DND-41 (cell line): ENCODE measurements at regions not wholly inside any gene's neighbourhood (a gene's known extent, or its start where the extent isn't known, plus 50 kb on each side); places are given as distances from the start of the nearest gene placed in this dataset.

Source experiments
- ATAC-seq: fragments of 200-7000 bp; cut with Tn5 transposase; 3 replicates; pipeline ENCODE4 v1.9.1; 2021; ENCODE audit warnings: low read depth; ENCODE audit not compliant: insufficient read depth
- DNase-seq: peaks from one replicate; pipeline ENCODE4 v3.0.0-alpha.2; 2020
- H2AFZ ChIP-seq: 2 replicates; pipeline ENCODE4 v1.6.0; 2012; ENCODE audit warnings: low read depth, low read length
- H3K27ac ChIP-seq: 2 replicates; pipeline ENCODE4 v1.5.1; 2012; ENCODE audit warnings: low read length, inconsistent platforms
- H3K27me3 ChIP-seq: fragments of 200-600 bp; sonication (generic); 2 replicates; pipeline ENCODE4 v1.6.0; 2012; ENCODE audit warnings: low read length, mild to moderate bottlenecking, inconsistent platforms; ENCODE audit not compliant: insufficient read depth, poor library complexity
- H3K36me3 ChIP-seq: 2 replicates; pipeline ENCODE4 v1.5.1; 2012; ENCODE audit warnings: low read length, inconsistent platforms; ENCODE audit not compliant: insufficient read depth
- H3K4me1 ChIP-seq: 2 replicates; pipeline ENCODE4 v1.5.1; 2012; ENCODE audit warnings: mild to moderate bottlenecking, low read length; ENCODE audit not compliant: insufficient read depth
- H3K4me2 ChIP-seq: 2 replicates; pipeline ENCODE4 v1.6.0; 2012; ENCODE audit warnings: mild to moderate bottlenecking, moderate library complexity, low read length, inconsistent platforms; ENCODE audit not compliant: insufficient read depth
- H3K4me3 ChIP-seq, 2 experiments: fragments of 200-600 bp in 1 of 2; shearing (Covaris generic) in 1 of 2; 2 replicates each; pipeline ENCODE4 v1.5.1; 2012 to 2016; ENCODE audit warnings: inconsistent platforms in 2 of 2, low read length in 2 of 2, mild to moderate bottlenecking in 2 of 2, low read depth in 1 of 2, moderate library complexity in 1 of 2
- H3K79me2 ChIP-seq: 2 replicates; pipeline ENCODE4 v1.6.0; 2012; ENCODE audit warnings: low read length, inconsistent platforms; ENCODE audit not compliant: insufficient read depth
- H3K9ac ChIP-seq: 2 replicates; pipeline ENCODE4 v1.6.0; 2012; ENCODE audit warnings: low read depth, mild to moderate bottlenecking, inconsistent platforms, low read length, moderate library complexity
- H3K9me3 ChIP-seq: 2 replicates; pipeline ENCODE4 v1.5.1; 2012; ENCODE audit warnings: low read length, moderate library complexity, mild to moderate bottlenecking, inconsistent platforms; ENCODE audit not compliant: insufficient read depth, severe bottlenecking
- H4K20me1 ChIP-seq: 2 replicates; pipeline ENCODE4 v1.6.0; 2012; ENCODE audit warnings: low read length; ENCODE audit not compliant: insufficient read depth
- CTCF ChIP-seq: IDR thresholded peaks from 2 replicates; pipeline ENCODE4 v1.5.1; 2012; ENCODE audit warnings: borderline replicate concordance, low read length, moderate library complexity, mild to moderate bottlenecking; ENCODE audit not compliant: poor library complexity, severe bottlenecking; ENCODE audit errors: extremely low read depth
- EZH2 ChIP-seq: IDR thresholded peaks from 3 replicates; pipeline ENCODE4 v1.6.1; 2012; ENCODE audit warnings: borderline replicate concordance, low read depth, mild to moderate bottlenecking, moderate library complexity, low read length, inconsistent platforms; ENCODE audit not compliant: severe bottlenecking

DNA sequence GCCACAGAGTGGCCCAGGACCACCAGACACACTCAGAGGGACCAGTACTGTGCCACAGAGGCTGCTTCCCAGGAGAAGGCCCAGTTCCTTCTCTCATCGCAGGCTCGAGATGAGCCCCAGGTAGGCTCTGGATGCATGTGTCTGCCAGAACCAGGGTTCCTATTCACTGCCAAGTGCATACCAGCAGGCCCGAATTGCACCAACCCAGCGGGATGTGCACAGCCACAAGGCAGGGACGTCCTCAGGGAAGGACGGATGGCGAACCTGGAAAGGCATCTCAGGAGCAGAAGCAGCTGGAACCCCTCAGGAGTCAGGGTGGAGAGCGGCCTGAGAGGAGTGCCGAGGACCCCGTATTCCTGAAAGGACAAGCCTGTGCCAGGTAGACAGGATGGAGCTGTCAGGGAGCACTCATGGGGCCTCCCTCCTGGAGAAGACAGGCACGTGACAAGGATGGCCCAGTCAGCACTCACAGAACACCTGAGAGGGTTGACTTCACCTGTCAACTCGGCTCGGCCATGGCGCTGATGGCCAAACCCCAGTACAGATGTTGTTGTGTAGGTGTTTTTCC is 73.7 kb downstream of the PTGR3 start:
- Histone ChIP-seq H3K27me3 (no peaks in the 10 kb centered on the region), H3K4me1 (no peaks in the 10 kb centered on the region), H2AFZ (no peak overlapping the region), H3K4me3 (no peak overlapping the region), H4K20me1 (no peaks in the 10 kb centered on the region), H3K27ac (no peak overlapping the region), H3K9me3 (no peaks in the 10 kb centered on the region), H3K36me3 (no peaks in the 10 kb centered on the region), H3K79me2 (no peaks in the 10 kb centered on the region), H3K9ac (no peak overlapping the region), H3K4me2 (no peak overlapping the region)
- ATAC-seq (no peak), DNase-seq (no peak)
- no peak for TF ChIP-seq CTCF
- TF ChIP-seq EZH2: no peak

DNA sequence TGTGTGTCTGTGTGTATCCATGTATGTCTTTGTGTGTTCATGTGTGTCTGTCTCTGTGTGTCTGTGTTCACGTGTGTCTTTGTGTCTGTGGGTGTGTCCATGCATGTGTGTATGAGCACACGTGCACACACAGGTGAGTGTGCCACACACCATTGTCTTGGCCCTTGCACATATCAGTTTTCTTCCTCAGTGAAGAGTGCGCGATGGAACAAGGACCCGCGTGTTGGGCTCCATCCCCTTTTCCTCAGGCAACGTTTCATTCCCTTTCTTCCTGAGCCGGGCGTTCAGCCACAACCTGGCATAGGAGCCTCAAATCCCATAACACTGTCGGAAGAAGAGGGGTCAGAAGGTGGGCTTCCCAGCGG is 74.3 kb downstream of the PTGR3 start:
- no peaks in the 10 kb centered on the region for H3K36me3 ChIP-seq
- no peak for TF ChIP-seq CTCF
- no peak for TF ChIP-seq EZH2
- H3K79me2 ChIP-seq: no peaks in the 10 kb centered on the region
- no peak for ATAC-seq
- DNase-seq: no peak
- H3K9me3 ChIP-seq: no peaks in the 10 kb centered on the region
- H3K4me3 ChIP-seq: no peak overlapping the region
- H2AFZ ChIP-seq: no peak overlapping the region
- H3K9ac ChIP-seq: no peak overlapping the region
- H3K27ac ChIP-seq: no peak overlapping the region
- no peaks in the 10 kb centered on the region for H3K27me3 ChIP-seq
- H3K4me2 ChIP-seq: no peak overlapping the region
- no peaks in the 10 kb centered on the region for H4K20me1 ChIP-seq
- H3K4me1 ChIP-seq: no peaks in the 10 kb centered on the region

DNA sequence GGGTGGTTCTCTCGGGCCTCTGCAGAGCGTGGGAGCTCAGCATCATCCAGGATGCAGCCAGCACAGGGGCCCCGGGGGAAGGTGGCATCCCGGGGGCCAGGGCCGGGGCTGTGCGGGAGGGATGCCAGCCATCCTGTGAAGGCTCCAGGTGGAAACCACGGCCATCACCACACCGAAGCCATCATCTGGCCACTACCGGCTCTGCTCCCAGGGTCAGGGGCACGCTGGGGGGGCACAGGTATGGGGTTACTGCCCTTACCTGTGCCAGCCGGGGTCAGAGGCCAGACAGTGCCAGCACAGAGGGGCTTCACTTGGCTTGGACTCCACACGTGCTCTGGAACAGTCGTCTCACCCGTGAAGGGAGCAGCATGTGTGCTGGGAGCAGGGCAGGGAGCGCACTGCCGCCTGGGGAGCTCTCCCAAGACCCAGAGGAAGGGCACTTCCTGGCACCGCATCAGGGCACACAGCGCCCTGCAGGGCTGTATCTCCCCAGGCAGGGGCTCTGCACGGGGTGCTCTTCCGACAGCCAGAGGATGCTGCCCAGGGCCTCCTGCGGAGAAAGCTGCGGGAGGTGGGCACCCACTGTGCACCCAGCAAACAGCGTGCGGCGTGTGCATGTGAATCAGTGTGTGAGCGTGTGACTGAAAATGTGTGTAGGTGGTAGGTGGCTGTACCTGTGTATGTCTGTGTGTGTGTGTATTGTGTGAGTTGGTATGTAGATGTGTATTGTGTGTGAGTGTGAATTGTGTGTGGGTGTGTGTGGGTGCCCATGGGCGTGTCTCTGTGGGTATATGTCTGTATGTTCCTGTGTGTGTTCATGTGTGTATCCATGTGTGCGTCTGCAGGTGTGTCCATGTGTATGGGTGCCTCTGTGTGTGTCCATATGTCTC is 75.0 kb downstream of the PTGR3 start:
- TF ChIP-seq CTCF (no peak), EZH2 (no peak)
- H3K9ac ChIP-seq: no peak overlapping the region
- H3K36me3 ChIP-seq: no peaks in the 10 kb centered on the region
- no peak for DNase-seq
- no peak overlapping the region for H3K4me3 ChIP-seq
- H3K27ac ChIP-seq: no peak overlapping the region
- no peaks in the 10 kb centered on the region for H3K27me3 ChIP-seq
- H2AFZ ChIP-seq: no peak overlapping the region
- H4K20me1 ChIP-seq: no peaks in the 10 kb centered on the region
- H3K79me2 ChIP-seq: no peaks in the 10 kb centered on the region
- ATAC-seq: no peak
- no peak overlapping the region for H3K4me2 ChIP-seq
- H3K4me1 ChIP-seq: no peaks in the 10 kb centered on the region
- no peaks in the 10 kb centered on the region for H3K9me3 ChIP-seq
